HG03354 (cell line): ENCODE measurements at regions not wholly inside any gene's neighbourhood (a gene's known extent, or its start where the extent isn't known, plus 50 kb on each side); places are given as distances from the start of the nearest gene placed in this dataset.

ENCODE experiments used
- ATAC-seq: cut with Tn5 transposase; IDR thresholded peaks from one replicate; pipeline ENCODE4 v1.9.1; 2021; ENCODE audit warnings: mild to moderate bottlenecking; ENCODE audit not compliant: unreplicated experiment, poor library complexity, severe bottlenecking

- no peak for ATAC-seq
These were observed 278.0 kb upstream of the ANO3 start for GRCh38 chr11:26053966-26054365.

DNA sequence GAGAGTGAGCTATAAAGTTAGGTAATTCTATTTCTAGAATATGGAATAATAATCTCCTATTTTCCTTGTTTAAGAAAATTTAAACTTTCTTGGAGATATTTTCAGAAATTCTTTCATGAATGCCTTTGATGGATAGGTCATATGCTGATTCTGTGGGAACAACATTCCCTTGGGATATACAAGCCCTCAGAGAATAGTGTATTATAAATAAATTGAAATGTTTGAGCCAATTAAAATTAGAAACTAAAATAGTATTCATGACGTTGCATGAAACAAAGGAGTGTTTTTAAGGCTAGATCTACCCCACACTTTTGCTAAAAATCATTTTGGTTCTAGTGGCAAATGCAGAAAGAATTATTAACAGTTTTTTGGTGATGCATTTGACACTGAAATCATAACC is 269.3 kb upstream of the ANO3 start:
- ATAC-seq: no peak

DNA sequence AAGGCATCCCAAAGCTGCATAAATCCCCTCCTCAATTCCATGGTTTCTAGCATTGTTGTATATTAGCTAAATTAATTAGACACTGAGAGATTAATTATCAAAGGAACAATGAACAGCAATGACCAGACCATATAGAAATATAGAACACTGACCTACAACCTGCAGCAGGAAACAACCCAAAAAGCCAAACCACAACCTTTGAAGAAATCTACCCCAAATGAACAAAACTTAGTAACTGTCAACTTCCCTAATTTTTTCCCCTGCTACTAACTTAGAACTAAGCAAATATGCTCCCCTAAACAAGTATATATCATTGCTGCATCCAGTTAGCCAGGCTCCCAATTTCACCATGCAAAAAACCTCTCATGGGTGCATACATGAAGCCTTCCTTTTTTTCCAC is 268.0 kb upstream of the ANO3 start:
- no peak for ATAC-seq

DNA sequence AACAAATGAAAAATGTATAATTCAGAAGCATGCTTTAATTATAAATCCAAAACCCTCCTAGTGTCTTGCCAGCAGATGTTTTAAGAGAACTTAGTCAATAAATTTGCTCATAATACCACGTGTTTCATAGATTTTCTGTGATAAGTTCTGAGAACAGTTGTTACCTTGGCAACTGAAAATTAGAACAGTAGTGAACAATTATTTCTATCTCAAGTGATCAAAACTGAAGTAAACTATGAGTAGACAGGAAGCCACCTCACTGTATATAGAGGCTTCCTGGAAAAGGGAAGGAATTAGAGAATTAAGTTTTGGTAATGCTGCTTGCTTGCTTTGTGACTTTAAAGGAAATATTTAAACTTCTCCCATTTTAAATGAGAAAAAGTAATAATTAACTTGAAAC is 266.0 kb upstream of the ANO3 start:
- ATAC-seq: no peak

DNA sequence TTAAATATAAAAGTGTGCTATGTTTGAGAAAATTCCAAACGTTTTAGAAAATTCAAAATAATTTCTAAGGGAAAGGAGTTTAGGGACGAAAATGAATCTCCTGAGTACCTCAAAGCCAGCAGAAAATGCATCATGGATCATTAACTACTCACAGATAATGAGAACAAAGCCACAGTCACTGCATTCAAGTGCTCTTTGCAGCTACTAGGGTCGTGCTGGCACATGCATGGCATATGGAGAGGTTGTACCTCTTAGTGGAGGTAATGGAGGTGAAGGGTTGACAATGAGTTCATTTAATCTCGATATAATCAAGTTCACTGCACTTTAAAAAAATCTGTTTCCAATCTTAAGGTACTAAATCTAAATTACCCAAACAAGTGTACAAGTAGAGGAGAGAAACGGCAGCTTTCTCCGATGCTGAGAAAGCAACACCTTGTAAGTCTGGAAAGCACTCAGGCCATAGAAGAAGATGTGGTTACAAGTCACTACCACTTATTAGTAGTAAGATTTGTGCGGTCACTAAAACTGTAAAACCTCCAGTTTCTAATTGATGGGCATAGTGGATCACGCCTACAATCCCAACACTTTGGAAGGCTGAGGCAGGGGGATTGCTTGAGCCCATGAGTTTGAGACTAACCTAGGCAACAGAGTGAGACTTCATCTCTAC is 261.1 kb upstream of the ANO3 start:
- no peak for ATAC-seq

DNA sequence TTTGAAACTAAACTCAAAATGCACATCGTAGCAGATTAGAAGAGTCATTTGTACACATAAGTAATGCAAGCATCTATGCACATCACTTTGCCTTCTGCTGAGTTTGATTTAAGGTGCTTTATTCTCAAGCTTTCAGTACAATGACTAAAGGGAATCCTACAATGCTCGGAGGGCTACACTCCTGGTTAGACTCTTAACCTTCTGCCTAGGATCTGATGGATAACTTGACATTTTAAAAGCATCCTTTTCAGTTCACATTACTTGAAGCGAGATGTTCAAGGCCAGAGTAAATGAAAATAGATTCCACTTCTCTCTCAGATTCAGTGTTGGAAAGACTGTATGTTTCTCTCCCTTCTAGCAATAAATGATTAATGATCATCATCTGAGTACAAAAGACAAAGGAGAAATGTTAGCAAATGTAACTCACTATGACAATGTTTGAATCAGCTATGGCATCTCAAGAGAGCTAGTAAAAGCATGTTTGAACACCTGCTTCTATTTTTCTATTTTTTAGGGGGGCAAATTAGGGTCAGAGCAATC is 259.2 kb upstream of the ANO3 start:
- no peak for ATAC-seq

DNA sequence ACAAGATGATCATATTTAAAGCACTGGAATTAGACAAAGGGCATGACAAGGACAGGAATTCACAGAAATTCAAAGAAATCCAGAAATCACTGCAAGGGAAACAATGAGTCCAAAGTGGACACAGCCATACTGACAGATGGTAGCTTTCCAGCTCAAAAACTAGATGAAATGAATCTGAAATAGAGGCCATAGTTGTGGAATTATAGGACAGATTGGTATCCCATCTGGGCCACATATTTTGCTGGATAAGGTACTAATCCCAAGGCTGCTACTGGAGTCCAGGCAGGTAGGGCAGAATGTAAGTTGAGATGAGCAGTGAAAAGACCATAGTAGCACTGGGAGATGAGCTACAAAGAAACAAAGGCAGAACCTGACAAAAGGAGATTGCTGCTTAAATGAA is 258.3 kb upstream of the ANO3 start:
- no peak for ATAC-seq

DNA sequence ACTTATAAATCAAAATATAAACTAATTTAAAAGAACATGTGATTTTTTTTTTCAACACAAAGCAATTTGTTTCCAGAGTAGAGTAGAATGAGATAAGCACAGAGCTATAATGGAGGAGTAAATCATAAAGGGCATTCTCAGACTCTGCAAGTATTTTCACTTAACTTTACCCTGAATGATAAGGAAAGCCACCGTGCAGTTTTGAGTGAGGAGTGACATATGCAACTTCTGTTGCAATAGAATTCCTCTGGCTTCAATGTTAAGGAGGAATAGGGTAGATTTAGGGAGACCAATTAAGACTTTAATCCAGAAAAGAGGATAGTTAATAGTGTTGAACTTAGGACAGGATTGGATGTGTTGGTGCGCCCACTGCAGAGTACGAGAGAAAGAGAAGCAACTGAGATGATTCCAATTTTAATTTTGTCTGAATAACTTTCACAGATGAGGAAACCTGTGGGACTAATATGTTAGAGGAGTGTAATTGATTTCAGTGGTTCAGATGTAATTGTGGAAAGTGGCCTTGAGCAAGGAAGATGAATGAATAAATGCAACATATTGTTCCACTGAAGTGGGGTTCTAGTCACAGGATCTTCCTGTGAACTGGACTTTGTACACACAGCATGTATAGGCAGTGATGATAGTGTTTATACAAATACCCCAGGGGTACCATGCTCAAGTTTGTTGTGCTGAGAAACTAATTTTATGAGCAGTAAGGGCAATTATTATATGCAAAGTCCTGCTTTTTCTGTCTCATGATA is 255.5 kb upstream of the ANO3 start:
- ATAC-seq: no peak

- no peak for ATAC-seq
These were observed 253.6 kb upstream of the ANO3 start for GRCh38 chr11:26078231-26078821.

DNA sequence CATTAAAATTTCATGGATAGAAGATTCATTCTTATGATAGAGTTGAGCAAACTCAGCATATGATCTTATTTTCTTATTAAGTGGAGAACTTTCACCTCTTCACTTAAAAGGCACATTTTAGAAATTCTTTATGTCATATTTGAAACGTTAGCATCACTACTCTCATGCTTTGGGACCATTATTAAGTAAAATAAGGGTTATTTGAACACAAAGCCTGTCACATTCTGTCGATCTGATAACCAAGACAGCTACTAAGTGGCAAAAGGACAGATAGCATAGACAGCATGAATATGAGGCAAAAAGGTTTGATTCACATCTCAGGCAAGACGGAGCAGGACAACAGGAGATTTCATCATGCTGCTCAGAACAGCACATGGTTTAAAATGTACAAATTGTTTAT is 247.6 kb upstream of the ANO3 start:
- no peak for ATAC-seq

GRCh38 chr11:26086028-26086427 is 245.9 kb upstream of the ANO3 start:
- ATAC-seq: no peak

DNA sequence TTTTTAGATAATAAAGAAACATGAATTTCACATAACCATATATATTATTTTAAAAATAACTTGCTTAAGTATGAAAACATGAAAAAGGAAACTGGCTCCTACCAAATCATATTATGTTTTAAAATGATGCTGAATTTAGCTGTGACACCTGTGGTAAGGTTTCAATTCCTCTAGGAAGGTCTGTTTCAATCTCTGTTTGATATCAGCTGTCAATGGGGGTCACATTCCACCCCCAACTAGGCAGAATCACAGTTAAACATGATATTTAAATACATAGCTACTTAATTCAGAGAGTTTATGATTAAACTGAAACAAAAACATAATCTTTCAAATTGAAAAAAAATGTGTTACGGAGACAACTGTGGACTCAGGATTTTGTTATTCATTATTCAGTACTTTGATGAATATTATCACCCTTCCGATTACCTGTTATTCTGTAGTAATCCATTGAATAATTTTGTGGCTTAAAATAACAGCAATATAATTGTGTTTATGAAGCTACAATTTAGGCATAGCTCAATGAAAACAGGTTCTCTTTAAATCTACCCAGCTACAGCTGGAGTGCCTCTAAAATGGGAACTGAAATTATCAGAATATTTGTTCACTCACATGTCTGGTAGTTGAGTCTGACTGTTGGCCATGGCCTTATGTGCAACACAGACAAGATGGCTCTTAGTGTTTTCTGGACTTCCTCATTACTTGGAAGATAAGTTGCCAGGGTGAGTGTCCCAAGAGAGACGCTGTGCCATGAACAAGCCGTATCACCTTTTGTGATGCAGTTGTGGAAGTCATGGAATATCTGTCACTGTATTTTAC is 244.6 kb upstream of the ANO3 start:
- ATAC-seq: peak; percentile 95

- no peak for ATAC-seq
These were observed 243.5 kb upstream of the ANO3 start for GRCh38 chr11:26088391-26088790.

DNA sequence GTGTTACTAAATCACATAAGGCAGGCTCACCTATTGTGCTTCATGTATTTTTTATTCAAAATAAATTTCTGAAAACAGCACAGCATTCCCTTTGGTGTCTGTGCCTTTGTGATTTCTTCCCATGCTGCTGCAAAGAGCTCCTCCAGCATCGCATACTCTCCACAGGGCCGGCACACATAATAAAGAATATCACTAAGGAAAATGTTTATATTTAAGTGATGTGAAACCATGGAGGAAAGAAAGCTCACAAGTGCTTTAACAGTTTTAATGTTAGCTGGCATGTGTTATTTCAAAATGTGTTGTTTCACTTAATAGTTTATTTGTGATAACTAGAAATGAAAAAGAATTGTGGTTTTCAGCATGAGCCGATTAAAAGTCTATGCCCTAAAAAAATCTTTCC is 241.3 kb upstream of the ANO3 start:
- no peak for ATAC-seq

- no peak for ATAC-seq
These were observed 238.7 kb upstream of the ANO3 start for GRCh38 chr11:26093206-26093605.

DNA sequence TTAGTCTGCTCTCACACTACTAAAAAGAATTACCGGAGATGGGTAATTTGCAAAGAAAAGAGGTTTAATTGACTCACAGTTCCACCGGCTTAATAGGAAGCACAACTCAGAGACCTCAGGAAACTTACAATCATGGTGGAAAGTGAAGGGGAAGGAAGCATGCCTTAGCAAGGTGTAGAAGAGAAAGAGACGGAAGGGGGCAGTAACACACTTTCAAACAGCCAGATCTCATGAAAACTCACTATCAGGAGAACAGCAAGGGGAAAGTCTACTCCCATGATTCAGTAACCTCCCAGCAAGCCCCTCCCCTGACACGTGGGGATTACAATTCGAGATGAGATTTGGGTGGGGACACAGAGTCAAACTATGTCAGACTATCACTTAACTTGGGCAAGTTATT is 236.6 kb upstream of the ANO3 start:
- ATAC-seq: no peak

DNA sequence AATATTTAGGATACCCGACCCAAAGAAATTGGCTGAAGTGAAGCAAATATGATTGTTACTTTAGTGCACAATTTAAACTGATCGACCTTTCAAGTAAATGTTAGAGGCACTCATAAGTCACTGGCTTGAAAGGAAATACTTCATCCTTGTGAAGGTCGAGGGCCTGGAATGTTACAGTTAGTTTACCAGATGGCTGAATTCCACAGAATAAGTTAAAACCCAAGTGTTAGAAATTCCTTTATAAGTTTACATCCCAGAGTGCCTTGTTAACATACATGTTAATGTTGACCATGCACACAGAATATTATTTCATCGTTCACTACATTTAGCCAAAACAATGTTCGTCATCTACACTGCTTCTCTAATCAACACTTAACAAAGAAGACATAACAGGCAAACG is 235.5 kb upstream of the ANO3 start:
- no peak for ATAC-seq

GRCh38 chr11:26102325-26102724 is 229.6 kb upstream of the ANO3 start:
- no peak for ATAC-seq

DNA sequence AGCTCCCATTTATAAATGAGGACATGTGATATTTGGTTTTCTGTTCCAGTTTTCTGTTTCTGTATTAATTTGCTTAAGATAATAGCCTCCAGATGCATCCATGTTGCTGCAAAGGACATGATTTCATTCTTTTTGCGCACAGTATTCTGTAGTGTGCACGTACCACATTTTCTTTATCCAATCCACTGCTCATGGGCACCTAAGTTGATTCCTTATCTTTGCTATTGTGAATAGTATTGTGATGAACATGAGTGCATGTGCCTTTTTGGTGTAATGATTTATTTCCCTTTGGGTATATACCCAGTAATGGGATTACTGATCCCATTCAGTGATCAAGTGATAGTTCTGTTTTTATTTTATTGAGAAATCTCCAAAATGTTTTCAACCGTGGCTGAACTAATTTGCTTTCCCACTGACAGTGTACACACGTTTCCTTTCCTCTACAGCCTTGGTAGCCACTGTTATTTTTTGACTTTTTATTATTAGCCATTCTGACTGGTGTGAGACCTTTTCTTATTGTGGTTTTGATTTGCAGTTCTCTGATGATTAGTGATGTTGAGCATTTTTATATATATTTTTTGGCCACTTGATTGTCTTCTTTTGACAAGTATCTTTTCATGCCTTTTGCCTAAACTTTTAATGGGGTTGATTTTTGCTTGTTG is 226.0 kb upstream of the ANO3 start:
- no peak for ATAC-seq

- no peak for ATAC-seq
These were observed 225.2 kb upstream of the ANO3 start for GRCh38 chr11:26106726-26107125.
